HFFc6 (cell line): ENCODE measurements at regions not wholly inside any gene's neighbourhood (a gene's known extent, or its start where the extent isn't known, plus 50 kb on each side); places are given as distances from the start of the nearest gene placed in this dataset.

Experiments used
- DNase-seq: peaks from one replicate; pipeline ENCODE4 v3.0.0-alpha.2; 2018
- H3K27ac Mint-ChIP-seq: 2 replicates; pipeline ENCODE4 v1.8.0; 2020; ENCODE audit warnings: mild to moderate bottlenecking, mixed read lengths
- H3K27me3 Mint-ChIP-seq: 2 replicates; pipeline ENCODE4 v1.8.0; 2021; ENCODE audit warnings: mild to moderate bottlenecking, moderate library complexity, mixed read lengths; ENCODE audit not compliant: insufficient read depth
- H3K36me3 Mint-ChIP-seq: 2 replicates; pipeline ENCODE4 v1.8.0; 2021; ENCODE audit warnings: low read depth, mixed read lengths
- H3K4me1 Mint-ChIP-seq: 2 replicates; pipeline ENCODE4 v1.8.0; 2020; ENCODE audit warnings: low read depth, mixed read lengths
- H3K4me3 Mint-ChIP-seq: 2 replicates; pipeline ENCODE4 v1.8.0; 2020; ENCODE audit warnings: mild to moderate bottlenecking, moderate library complexity, mixed read lengths
- H3K9me3 Mint-ChIP-seq: 2 replicates; pipeline ENCODE4 v1.8.0; 2020; ENCODE audit warnings: mild to moderate bottlenecking, mixed read lengths
- CTCF ChIP-seq: fragments of 200-600 bp; sonication (generic); IDR thresholded peaks from 2 replicates; pipeline ENCODE4 v1.5.0; 2021; ENCODE audit warnings: antibody characterized with exemption, mild to moderate bottlenecking

GRCh38 chr4:144410230-144410783, 235.6 kb upstream of the HHIP start:
- Mint-ChIP-seq H3K27me3 (no peaks in the 10 kb centered on the region), H3K4me3 (no peak overlapping the region), H3K4me1 (no peaks in the 10 kb centered on the region), H3K27ac (no peak overlapping the region), H3K9me3 (no peaks in the 10 kb centered on the region), H3K36me3 (no peaks in the 10 kb centered on the region)
- no peak for TF ChIP-seq CTCF
- no peak for DNase-seq

GRCh38 chr4:144411119-144411518, 234.8 kb upstream of the HHIP start:
- Mint-ChIP-seq H3K36me3 (no peaks in the 10 kb centered on the region), H3K4me3 (no peak overlapping the region), H3K4me1 (no peaks in the 10 kb centered on the region), H3K27me3 (no peaks in the 10 kb centered on the region), H3K9me3 (no peaks in the 10 kb centered on the region), H3K27ac (no peak overlapping the region)
- DNase-seq: no peak
- no peak for TF ChIP-seq CTCF

- no peak overlapping the region for H3K4me3 Mint-ChIP-seq
- no peaks in the 10 kb centered on the region for H3K36me3 Mint-ChIP-seq
- no peaks in the 10 kb centered on the region for H3K4me1 Mint-ChIP-seq
- DNase-seq: no peak
- no peaks in the 10 kb centered on the region for H3K27me3 Mint-ChIP-seq
- TF ChIP-seq CTCF: no peak
- H3K27ac Mint-ChIP-seq: no peak overlapping the region
- no peaks in the 10 kb centered on the region for H3K9me3 Mint-ChIP-seq
Observed at GRCh38 chr4:144411700-144412099, 234.3 kb upstream of the HHIP start.

- no peak for DNase-seq
- Mint-ChIP-seq H3K9me3 (no peaks in the 10 kb centered on the region), H3K27me3 (peaks cover 2% of the 10 kb centered on the region), H3K4me1 (no peaks in the 10 kb centered on the region), H3K27ac (no peak overlapping the region), H3K4me3 (no peak overlapping the region), H3K36me3 (no peaks in the 10 kb centered on the region)
- TF ChIP-seq CTCF: no peak
Observed at GRCh38 chr4:144421056-144421455, 224.9 kb upstream of the HHIP start.

GRCh38 chr4:144421839-144422565, 224.0 kb upstream of the HHIP start:
- H3K4me1 Mint-ChIP-seq: no peaks in the 10 kb centered on the region
- peaks cover 2% of the 10 kb centered on the region for H3K27me3 Mint-ChIP-seq
- no peak overlapping the region for H3K4me3 Mint-ChIP-seq
- H3K9me3 Mint-ChIP-seq: no peaks in the 10 kb centered on the region
- no peak overlapping the region for H3K27ac Mint-ChIP-seq
- H3K36me3 Mint-ChIP-seq: no peaks in the 10 kb centered on the region
- no peak for TF ChIP-seq CTCF
- DNase-seq: no peak
